ENCODE measurements at regions not wholly inside any gene's neighbourhood (a gene's known extent, or its start where the extent isn't known, plus 50 kb on each side); places are given as distances from the start of the nearest gene placed in this dataset.

DNA sequence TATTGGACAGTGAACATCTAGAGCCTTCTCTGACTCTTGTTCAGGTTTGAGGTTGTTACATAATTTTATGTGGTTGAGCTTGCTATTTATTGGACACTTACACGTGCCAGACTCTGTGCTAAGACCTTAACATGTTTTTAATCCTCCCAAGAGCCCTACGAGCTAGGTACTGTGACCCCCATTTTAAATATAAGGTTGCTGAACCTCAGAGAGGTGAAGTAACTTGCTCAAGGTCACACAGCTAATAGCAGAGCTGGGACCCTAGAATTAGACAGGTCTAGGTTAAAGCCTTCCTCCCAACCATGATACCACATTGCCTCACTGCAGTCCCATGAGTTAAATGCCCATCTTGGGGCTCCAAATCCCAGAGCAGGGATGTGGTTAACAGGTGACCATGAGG, 135.7 kb upstream of the PITX1 start:
- no peak for TF ChIP-seq CTCF (IDR thresholded peaks at IDR 0.05)
- no peak for TF ChIP-seq POLR2A (IDR thresholded peaks at IDR 0.05)
- no peak for TF ChIP-seq POLR2AphosphoS5 (IDR thresholded peaks at IDR 0.05)

All from breast epithelium (tissue), 3 donors.